ENCODE measurements at regions not wholly inside any gene's neighbourhood (a gene's known extent, or its start where the extent isn't known, plus 50 kb on each side); places are given as distances from the start of the nearest gene placed in this dataset.

- no CpG with 5 or more reads among the region's 4 CpGs for WGBS, 2 experiments (ENCODE audit: extremely low coverage in 2 of 2, insufficient read length in 1 of 2)
- no peak overlapping the region for H3K18ac ChIP-seq (ENCODE audit: low read depth, low read length)
- in situ Hi-C loops (cut with MboI; ENCODE audit: low sequenced_read_pairs) = no loop called here
- no peaks in the 10 kb centered on the region for H3K4me1 ChIP-seq (ENCODE audit: control insufficient read depth, insufficient read depth, low read length)
- no peak overlapping the region for H3K14ac ChIP-seq (replicated peaks; ENCODE audit: low read depth, low read length)
- TF ChIP-seq BHLHE40 (IDR thresholded peaks at IDR 0.05; ENCODE audit: low read depth, low read length) (no peak), RCOR1 (IDR thresholded peaks at IDR 0.05; ENCODE audit: insufficient replicate concordance, low read length) (no peak), POLR2A (IDR thresholded peaks at IDR 0.05; ENCODE audit: low read depth, low read length) (no peak), CHD1 (IDR thresholded peaks at IDR 0.05; ENCODE audit: low read depth, low read length) (no peak), RFX5 (IDR thresholded peaks at IDR 0.05; ENCODE audit: low read depth, low read length) (no peak), FOS (IDR thresholded peaks at IDR 0.05; ENCODE audit: low read depth, low read length) (no peak), MAFK (IDR thresholded peaks at IDR 0.05; ENCODE audit: low read depth, low read length) (no peak), CTCF (conservative IDR thresholded peaks at IDR 0.05; ENCODE audit: low read depth, low read length) (no peak), SMC3 (IDR thresholded peaks at IDR 0.05; ENCODE audit: low read depth, low read length) (no peak), NFE2L2 (IDR thresholded peaks at IDR 0.05; ENCODE audit: low read depth, low read length) (no peak), RAD21 (IDR thresholded peaks at IDR 0.05; ENCODE audit: low read length) (no peak), MXI1 (IDR thresholded peaks at IDR 0.05; ENCODE audit: borderline replicate concordance, low read depth, low read length) (no peak), ELK1 (IDR thresholded peaks at IDR 0.05; ENCODE audit: borderline replicate concordance, low read depth, low read length) (no peak), USF2 (IDR thresholded peaks at IDR 0.05; ENCODE audit: low read depth, low read length) (no peak), MAZ (IDR thresholded peaks at IDR 0.05; ENCODE audit: borderline replicate concordance, low read depth, low read length) (no peak), CEBPB (IDR thresholded peaks at IDR 0.05; ENCODE audit: low read depth, low read length) (no peak)
- no peak overlapping the region for H4K8ac ChIP-seq (ENCODE audit: low read depth in 2 of 2, low read length in 2 of 2)
- H3K9me3 ChIP-seq (ENCODE audit: control insufficient read depth, insufficient read depth, low read length) = no peaks in the 10 kb centered on the region
- POLR2A ChIA-PET (ENCODE audit: unreplicated experiment) = no interaction called here
- no peaks in the 10 kb centered on the region for H3K9me1 ChIP-seq (ENCODE audit: insufficient read depth, low read length)
- no peak overlapping the region for H3K9ac ChIP-seq (ENCODE audit: low read depth, low read length)
- no peak overlapping the region for H3K4ac ChIP-seq (ENCODE audit: low read depth, low read length)
- ATAC-seq (ENCODE audit: low read depth) (no peak), DNase-seq (no peak)
- H4K5ac ChIP-seq (ENCODE audit: low read depth, low read length) = no peak overlapping the region
- no peak overlapping the region for H2AK9ac ChIP-seq (replicated peaks; ENCODE audit: low read depth, low read length, poor library complexity)
- dilution Hi-C loops (cut with HindIII; ENCODE audit: low sequenced_read_pairs, unreplicated experiment) = no loop called here
- H3K4me2 ChIP-seq (ENCODE audit: low read depth, low read length) = no peak overlapping the region
- no peak overlapping the region for H2BK5ac ChIP-seq (ENCODE audit: low read depth, low read length, poor library complexity, severe bottlenecking)
- H3K79me1 ChIP-seq (ENCODE audit: low read depth in 1 of 2, low read length in 2 of 2) = no peaks in the 10 kb centered on the region
- H3K27ac ChIP-seq (ENCODE audit: insufficient read depth, low read length) = no peak overlapping the region
- intact Hi-C loops (cut with micrococcal nuclease) = no loop called here
- no peak overlapping the region for H2BK120ac ChIP-seq (ENCODE audit: low read depth, low read length)
- no peak overlapping the region for H2BK15ac ChIP-seq (ENCODE audit: low read depth, low read length)
- no peaks in the 10 kb centered on the region for H4K20me1 ChIP-seq (ENCODE audit: insufficient read depth, low read length)
- no peak overlapping the region for H3K23ac ChIP-seq (ENCODE audit: low read depth, low read length)
- H4K91ac ChIP-seq (ENCODE audit: insufficient read depth, low read depth, low read length) = no peak overlapping the region
- H3K56ac ChIP-seq (ENCODE audit: extremely low read depth, insufficient read depth, low read length) = no peak overlapping the region
- H3K27me3 ChIP-seq (ENCODE audit: control insufficient read depth, insufficient read depth, low read length) = no peaks in the 10 kb centered on the region
- no peaks in the 10 kb centered on the region for H3K36me3 ChIP-seq (ENCODE audit: control insufficient read depth, insufficient read depth, low read length)
- no peak overlapping the region for H3K4me3 ChIP-seq (ENCODE audit: insufficient read depth, low read depth, low read length)
- BruUV-seq (replicated peaks) = no TSS peak
- CTCF ChIA-PET = interaction anchor here (1.0 kb wide), 1 partner anchor 10 kb away, joined by 3 read pairs; no protein-coding TSS in a partner anchor
- no peak overlapping the region for H2AK5ac ChIP-seq (ENCODE audit: low read depth, low read length)
- H2BK20ac ChIP-seq (ENCODE audit: low read depth, low read length) = no peak overlapping the region
- no peak overlapping the region for H2AFZ ChIP-seq (replicated peaks; ENCODE audit: low read length, poor library complexity)
Measured at GRCh38 chr4:84167564-84167963, 331.5 kb downstream of the NKX6-1 start.

All from IMR-90 (cell line).